ENCODE measurements at regions not wholly inside any gene's neighbourhood (a gene's known extent, or its start where the extent isn't known, plus 50 kb on each side); places are given as distances from the start of the nearest gene placed in this dataset.

DNA sequence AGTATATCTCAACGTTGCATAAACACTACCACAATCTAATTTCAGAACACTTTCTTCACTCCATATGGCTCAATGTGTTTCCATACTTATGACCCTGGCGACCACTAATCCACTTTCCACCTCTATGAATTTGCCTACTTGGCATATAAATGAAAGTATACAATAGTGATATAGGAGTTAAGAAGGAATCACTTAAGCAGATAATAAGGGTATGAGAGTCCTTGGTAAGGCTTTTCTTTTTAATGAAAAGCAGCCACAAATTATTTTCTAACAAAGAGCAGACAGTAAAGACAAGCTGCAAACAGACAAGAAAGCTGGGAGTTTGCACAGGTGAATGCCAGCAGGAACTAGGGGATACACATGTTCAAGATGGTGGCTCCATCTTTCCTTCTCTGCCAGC is 615.1 kb upstream of the NUDT12 start:
- Mint-ChIP-seq H3K9me3 (peaks cover 24% of the 10 kb centered on the region), H3K36me3 (ENCODE audit: low read depth) (peaks cover 2% of the 10 kb centered on the region), H3K27ac (no peak overlapping the region), H3K4me3 (no peak overlapping the region), H3K4me1 (ENCODE audit: low read depth) (no peaks in the 10 kb centered on the region), H3K27me3 (ENCODE audit: low read depth) (no peaks in the 10 kb centered on the region)
- no peak for DNase-seq
- intact Hi-C loops (cut with micrococcal nuclease), result loop anchor here (1.0 kb wide), 1 partner anchor 45 kb away; no protein-coding TSS in a partner anchor
- CTCF ChIA-PET, result no interaction called here

DNA sequence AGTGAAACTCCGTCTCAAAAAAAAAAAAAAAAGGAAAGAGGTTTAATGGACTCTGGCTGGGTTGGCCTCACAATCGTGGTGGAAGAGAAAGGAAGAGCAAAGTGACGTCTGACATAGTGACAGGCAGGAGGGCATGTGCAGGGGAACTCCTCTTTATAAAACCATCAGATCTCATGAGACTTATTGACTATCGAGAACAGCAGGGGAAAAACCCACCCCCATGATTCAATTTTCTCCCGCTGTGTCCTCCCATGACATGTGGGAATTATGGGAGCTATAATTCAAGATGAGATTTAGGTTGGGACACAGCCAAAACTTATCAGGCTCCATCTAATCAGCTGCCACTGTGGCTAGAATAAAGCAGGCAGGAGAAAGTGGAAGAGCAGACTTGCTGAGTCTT is 610.4 kb upstream of the NUDT12 start:
- no peaks in the 10 kb centered on the region for H3K27me3 Mint-ChIP-seq (ENCODE audit: low read depth)
- no peaks in the 10 kb centered on the region for H3K9me3 Mint-ChIP-seq
- no peak overlapping the region for H3K4me3 Mint-ChIP-seq
- no peaks in the 10 kb centered on the region for H3K4me1 Mint-ChIP-seq (ENCODE audit: low read depth)
- intact Hi-C loops (cut with micrococcal nuclease), result no loop called here
- no peak overlapping the region for H3K27ac Mint-ChIP-seq
- CTCF ChIA-PET, result no interaction called here
- no peak for DNase-seq
- H3K36me3 Mint-ChIP-seq (ENCODE audit: low read depth), result no peaks in the 10 kb centered on the region

DNA sequence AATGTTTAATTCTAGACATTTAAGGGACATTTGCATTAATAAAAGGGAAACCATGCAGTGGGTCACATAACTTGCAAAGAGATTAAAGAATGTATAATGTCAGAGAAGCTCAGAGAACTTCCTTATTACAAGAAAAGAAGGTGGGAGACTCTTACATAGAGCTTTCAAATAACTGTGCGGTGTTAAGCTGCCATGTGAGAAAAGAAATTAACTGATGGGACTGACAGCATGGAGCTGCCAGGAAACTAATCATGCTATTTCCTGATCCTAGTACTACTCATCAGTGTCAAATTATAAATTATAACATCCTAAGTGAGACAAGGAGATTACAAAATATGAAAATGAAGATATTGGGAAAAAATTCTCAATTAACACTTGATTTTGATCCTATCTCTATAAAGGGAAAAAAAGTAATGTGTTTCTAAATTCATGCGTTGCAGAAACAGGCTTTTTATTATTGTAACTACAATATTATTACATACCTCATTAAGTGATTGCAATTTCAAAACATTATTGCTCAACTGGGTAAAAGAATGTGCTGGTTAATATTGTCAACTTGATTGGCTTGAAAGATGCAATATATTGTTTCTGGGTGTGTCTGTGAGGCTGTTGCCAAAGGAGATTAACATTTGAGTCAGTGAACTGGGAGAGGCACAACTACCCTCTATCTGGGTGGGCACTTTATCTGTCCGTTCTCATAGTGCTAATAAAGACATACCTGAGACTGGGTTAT is 609.5 kb upstream of the NUDT12 start:
- Mint-ChIP-seq H3K9me3 (no peaks in the 10 kb centered on the region), H3K36me3 (ENCODE audit: low read depth) (no peaks in the 10 kb centered on the region), H3K27ac (no peak overlapping the region), H3K27me3 (ENCODE audit: low read depth) (no peaks in the 10 kb centered on the region), H3K4me3 (no peak overlapping the region), H3K4me1 (ENCODE audit: low read depth) (no peaks in the 10 kb centered on the region)
- no peak for DNase-seq
- CTCF ChIA-PET, result no interaction called here
- intact Hi-C loops (cut with micrococcal nuclease), result no loop called here

DNA sequence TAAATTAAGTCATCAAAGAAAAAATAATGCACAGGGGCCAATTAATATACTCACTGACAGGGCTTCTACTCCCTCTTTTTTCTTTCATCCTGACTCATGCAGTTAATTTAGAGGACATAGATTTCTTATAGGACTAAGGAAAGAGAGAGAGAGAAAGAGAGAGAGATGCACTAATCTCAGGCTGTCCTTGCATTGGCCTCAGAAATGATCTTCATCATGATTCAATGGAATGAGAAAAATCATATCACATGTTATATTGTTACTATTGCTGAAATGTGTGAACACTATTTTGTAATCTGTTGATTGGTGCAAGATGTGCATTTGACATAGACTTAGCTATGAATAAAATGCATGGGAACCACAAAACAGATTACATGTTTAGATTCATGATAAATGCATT is 608.3 kb upstream of the NUDT12 start:
- Mint-ChIP-seq H3K27me3 (ENCODE audit: low read depth) (no peaks in the 10 kb centered on the region), H3K27ac (no peak overlapping the region), H3K36me3 (ENCODE audit: low read depth) (no peaks in the 10 kb centered on the region), H3K4me3 (no peak overlapping the region), H3K4me1 (ENCODE audit: low read depth) (no peaks in the 10 kb centered on the region), H3K9me3 (no peaks in the 10 kb centered on the region)
- intact Hi-C loops (cut with micrococcal nuclease), result no loop called here
- CTCF ChIA-PET, result no interaction called here
- no peak for DNase-seq

DNA sequence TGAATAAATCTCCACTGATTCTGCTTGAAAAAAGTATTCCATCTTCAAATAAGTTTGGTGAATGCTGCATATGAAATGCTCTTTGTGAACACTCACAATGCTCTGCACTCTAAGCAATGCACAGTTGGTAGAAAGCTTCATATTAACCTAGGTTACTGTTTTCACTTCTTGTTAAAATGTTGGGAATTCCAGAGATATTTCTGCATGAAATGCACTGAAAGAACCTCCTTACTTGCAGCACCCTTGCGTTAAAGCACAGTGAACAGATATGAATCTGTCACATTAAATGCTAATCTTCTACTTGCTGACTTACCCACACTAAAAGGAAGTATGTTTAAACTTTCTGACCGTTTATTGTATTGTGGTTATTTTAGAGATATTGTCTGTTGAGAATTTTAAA is 584.1 kb upstream of the NUDT12 start:
- CTCF ChIA-PET, result no interaction called here
- H3K4me1 Mint-ChIP-seq (ENCODE audit: low read depth), result no peaks in the 10 kb centered on the region
- peaks cover 1% of the 10 kb centered on the region for H3K9me3 Mint-ChIP-seq
- DNase-seq, result no peak
- intact Hi-C loops (cut with micrococcal nuclease), result no loop called here
- H3K27me3 Mint-ChIP-seq (ENCODE audit: low read depth), result no peaks in the 10 kb centered on the region
- no peak overlapping the region for H3K27ac Mint-ChIP-seq
- H3K36me3 Mint-ChIP-seq (ENCODE audit: low read depth), result no peaks in the 10 kb centered on the region
- H3K4me3 Mint-ChIP-seq, result no peak overlapping the region

DNA sequence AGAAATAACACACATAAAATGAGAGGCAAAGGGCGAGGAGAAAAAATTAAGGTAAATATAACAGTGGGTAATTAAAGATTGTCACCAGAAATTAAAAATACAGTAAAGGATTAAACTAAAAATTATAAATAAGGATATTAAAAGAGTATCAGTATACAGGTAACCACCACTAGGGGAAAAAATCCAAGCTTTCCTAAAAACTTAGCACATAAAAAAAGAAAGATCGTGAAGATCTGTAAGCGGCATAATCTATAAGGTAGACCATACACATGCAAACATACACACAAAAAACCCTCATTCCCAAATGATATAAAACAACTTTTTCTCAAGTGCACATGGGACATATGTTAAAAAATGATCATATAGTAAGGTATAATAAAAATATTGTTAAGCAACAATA is 577.3 kb upstream of the NUDT12 start:
- H3K27me3 Mint-ChIP-seq (ENCODE audit: low read depth), result no peaks in the 10 kb centered on the region
- no peaks in the 10 kb centered on the region for H3K4me1 Mint-ChIP-seq (ENCODE audit: low read depth)
- H3K9me3 Mint-ChIP-seq, result peaks cover 6% of the 10 kb centered on the region
- intact Hi-C loops (cut with micrococcal nuclease), result no loop called here
- no peak for DNase-seq
- CTCF ChIA-PET, result no interaction called here
- H3K27ac Mint-ChIP-seq, result no peak overlapping the region
- H3K4me3 Mint-ChIP-seq, result no peak overlapping the region
- no peaks in the 10 kb centered on the region for H3K36me3 Mint-ChIP-seq (ENCODE audit: low read depth)

DNA sequence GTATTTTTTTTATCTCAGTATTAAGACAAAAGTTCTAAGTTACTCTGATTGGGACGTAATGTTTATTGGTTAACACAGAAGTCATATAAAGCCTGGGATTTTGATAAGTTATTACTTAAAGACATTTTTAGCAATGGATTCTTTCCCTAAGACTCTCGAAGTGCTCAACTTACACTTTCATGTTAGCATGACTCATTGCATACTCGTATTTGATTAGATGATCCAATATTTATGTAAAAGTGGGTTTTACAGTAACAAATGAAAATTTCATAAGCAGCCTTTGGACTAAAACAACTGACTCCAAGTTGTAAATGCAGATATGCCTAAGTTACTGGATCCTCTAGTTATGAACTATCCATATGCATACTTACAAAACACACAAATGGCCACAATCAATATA is 567.7 kb upstream of the NUDT12 start:
- H3K4me1 Mint-ChIP-seq (ENCODE audit: low read depth), result no peaks in the 10 kb centered on the region
- H3K27me3 Mint-ChIP-seq (ENCODE audit: low read depth), result no peaks in the 10 kb centered on the region
- H3K9me3 Mint-ChIP-seq, result peaks cover 9% of the 10 kb centered on the region
- intact Hi-C loops (cut with micrococcal nuclease), result no loop called here
- no peak for DNase-seq
- CTCF ChIA-PET, result no interaction called here
- H3K27ac Mint-ChIP-seq, result no peak overlapping the region
- H3K4me3 Mint-ChIP-seq, result no peak overlapping the region
- no peaks in the 10 kb centered on the region for H3K36me3 Mint-ChIP-seq (ENCODE audit: low read depth)

DNA sequence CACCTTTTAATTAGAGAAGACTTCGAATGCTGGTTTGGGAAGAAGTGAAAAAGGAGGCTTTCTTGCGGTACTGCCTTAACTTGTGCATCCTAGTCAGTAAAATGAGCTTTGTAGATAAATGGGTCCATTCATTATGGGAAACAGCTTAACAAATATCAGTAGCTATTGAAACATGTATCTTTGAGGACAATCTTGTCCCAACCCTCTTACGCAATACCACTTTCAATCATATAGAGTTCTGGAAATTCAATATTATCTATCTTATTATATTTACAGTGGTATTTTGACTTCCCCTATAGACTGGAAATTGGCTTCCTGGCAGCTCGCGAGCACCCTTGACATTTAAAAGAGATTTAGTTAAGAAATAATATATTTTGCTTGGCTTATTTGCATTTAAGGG is 565.8 kb upstream of the NUDT12 start:
- peaks cover 8% of the 10 kb centered on the region for H3K9me3 Mint-ChIP-seq
- H3K36me3 Mint-ChIP-seq (ENCODE audit: low read depth), result no peaks in the 10 kb centered on the region
- no peak overlapping the region for H3K4me3 Mint-ChIP-seq
- no peaks in the 10 kb centered on the region for H3K4me1 Mint-ChIP-seq (ENCODE audit: low read depth)
- intact Hi-C loops (cut with micrococcal nuclease), result no loop called here
- H3K27ac Mint-ChIP-seq, result no peak overlapping the region
- CTCF ChIA-PET, result no interaction called here
- H3K27me3 Mint-ChIP-seq (ENCODE audit: low read depth), result no peaks in the 10 kb centered on the region
- no peak for DNase-seq

DNA sequence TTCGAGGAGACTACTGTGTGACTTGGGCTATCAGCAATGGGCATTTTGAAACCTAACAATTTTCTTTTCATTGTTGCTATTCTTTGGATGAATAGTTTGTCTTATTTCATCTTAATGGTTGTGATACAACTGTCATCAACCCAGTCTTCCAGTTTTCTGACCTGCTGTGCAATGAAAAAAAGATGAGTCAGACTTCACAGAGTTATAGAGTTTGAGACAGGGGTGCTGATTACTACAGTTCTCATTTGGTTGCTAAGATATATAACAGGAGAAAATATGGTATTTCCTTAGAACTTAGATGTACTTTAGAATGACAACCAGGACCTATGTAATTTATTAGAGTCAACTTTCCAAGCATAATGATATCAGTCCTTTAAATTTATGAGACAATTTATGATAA is 564.4 kb upstream of the NUDT12 start:
- intact Hi-C loops (cut with micrococcal nuclease), result no loop called here
- no peak for DNase-seq
- Mint-ChIP-seq H3K9me3 (peaks cover 10% of the 10 kb centered on the region), H3K4me3 (no peak overlapping the region), H3K27ac (no peak overlapping the region), H3K27me3 (ENCODE audit: low read depth) (no peaks in the 10 kb centered on the region), H3K36me3 (ENCODE audit: low read depth) (no peaks in the 10 kb centered on the region), H3K4me1 (ENCODE audit: low read depth) (no peaks in the 10 kb centered on the region)
- CTCF ChIA-PET, result no interaction called here

DNA sequence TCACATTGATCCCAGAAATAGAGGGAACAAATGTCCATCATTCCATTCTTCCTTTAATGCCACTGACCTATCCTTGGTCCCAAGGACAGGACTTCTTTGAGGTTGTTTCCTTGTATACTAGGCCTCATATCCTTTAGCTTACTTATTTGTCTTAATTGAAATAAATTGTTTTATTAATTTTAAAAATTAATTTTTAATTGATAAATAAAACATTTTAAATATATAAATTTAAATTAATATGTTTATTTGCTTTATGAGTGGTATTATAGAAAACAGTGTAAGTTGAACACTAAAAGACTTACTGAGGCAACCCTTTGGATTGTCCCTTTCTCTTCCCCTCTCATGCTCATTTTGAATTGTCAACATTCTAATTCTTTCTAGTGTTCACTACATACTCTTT is 556.9 kb upstream of the NUDT12 start:
- intact Hi-C loops (cut with micrococcal nuclease), result no loop called here
- Mint-ChIP-seq H3K36me3 (ENCODE audit: low read depth) (no peaks in the 10 kb centered on the region), H3K27me3 (ENCODE audit: low read depth) (no peaks in the 10 kb centered on the region), H3K4me1 (ENCODE audit: low read depth) (no peaks in the 10 kb centered on the region), H3K4me3 (no peak overlapping the region), H3K27ac (no peak overlapping the region), H3K9me3 (peaks cover 3% of the 10 kb centered on the region)
- DNase-seq, result no peak
- CTCF ChIA-PET, result no interaction called here

DNA sequence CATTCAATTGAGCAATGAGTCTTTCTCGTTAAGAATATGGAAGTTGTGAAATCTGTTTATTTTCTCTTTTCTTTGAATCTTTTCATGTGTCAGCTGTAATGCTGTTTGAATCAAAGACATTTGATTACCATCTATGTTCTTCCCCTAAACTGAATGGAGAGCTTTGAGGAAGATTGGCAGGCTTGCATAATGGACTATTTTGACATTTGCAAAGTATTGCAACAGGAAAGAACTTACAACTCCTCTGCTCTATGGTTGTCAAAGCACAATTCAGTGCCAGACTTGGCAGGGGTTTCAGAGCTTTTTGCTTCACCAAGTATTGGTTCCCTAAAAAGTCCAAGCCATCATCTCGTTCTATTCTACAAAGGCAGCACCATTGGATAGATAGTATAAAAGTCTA is 549.0 kb upstream of the NUDT12 start:
- CTCF ChIA-PET, result no interaction called here
- intact Hi-C loops (cut with micrococcal nuclease), result no loop called here
- Mint-ChIP-seq H3K4me3 (no peak overlapping the region), H3K27ac (no peak overlapping the region), H3K36me3 (ENCODE audit: low read depth) (no peaks in the 10 kb centered on the region), H3K27me3 (ENCODE audit: low read depth) (no peaks in the 10 kb centered on the region), H3K4me1 (ENCODE audit: low read depth) (no peaks in the 10 kb centered on the region), H3K9me3 (peaks cover 5% of the 10 kb centered on the region)
- DNase-seq, result no peak

DNA sequence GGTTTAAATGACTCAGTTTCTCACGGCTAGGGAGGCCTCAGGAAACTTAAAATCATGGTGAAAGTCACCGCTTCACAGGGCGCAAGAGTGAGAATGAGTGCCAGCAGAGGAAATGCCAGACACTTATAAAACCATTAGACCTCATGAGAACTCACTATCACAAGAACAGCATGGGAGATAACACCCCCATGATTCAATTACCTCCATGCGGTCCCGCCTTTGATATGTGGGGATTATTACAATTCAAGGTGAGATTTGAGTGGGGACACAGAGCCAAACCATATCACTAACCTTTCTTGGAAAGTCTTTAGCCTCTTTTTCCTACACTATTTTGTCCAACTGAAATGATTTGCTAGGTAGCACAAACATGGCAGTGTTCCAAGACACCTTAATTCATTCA is 533.9 kb upstream of the NUDT12 start:
- intact Hi-C loops (cut with micrococcal nuclease), result no loop called here
- Mint-ChIP-seq H3K4me3 (no peak overlapping the region), H3K36me3 (ENCODE audit: low read depth) (no peaks in the 10 kb centered on the region), H3K4me1 (ENCODE audit: low read depth) (no peaks in the 10 kb centered on the region), H3K9me3 (peaks cover 3% of the 10 kb centered on the region), H3K27ac (no peak overlapping the region), H3K27me3 (ENCODE audit: low read depth) (no peaks in the 10 kb centered on the region)
- no peak for DNase-seq
- CTCF ChIA-PET, result no interaction called here

DNA sequence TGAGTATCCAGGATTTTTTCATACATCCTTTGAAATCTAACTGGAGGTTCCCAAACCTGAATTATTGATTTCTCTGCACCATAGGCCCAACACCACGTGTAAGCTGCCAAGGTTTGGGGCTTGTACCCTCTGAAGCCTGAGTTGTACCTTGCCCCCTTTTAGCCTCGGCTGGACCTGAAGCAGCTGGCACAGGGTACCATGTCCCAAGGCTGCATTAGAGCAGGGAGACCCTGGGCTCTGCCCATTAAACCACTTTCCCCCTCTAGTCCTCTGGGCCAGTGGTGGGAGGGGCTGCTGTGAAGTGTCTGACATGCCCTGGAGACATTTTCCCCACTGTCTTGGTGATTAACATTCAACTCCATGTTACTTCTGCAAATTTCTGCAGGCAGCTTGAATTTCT is 532.9 kb upstream of the NUDT12 start:
- Mint-ChIP-seq H3K4me3 (no peak overlapping the region), H3K4me1 (ENCODE audit: low read depth) (no peaks in the 10 kb centered on the region), H3K36me3 (ENCODE audit: low read depth) (no peaks in the 10 kb centered on the region), H3K27me3 (ENCODE audit: low read depth) (no peaks in the 10 kb centered on the region), H3K27ac (no peak overlapping the region), H3K9me3 (peaks cover 3% of the 10 kb centered on the region)
- CTCF ChIA-PET, result no interaction called here
- DNase-seq, result no peak
- intact Hi-C loops (cut with micrococcal nuclease), result no loop called here

Data from activated naive CD4-positive, alpha-beta T cell treated with anti-CD3 and anti-CD28 coated beads for 36 hours (primary cell).